ENCODE measurements at regions not wholly inside any gene's neighbourhood (a gene's known extent, or its start where the extent isn't known, plus 50 kb on each side); places are given as distances from the start of the nearest gene placed in this dataset.

DNA sequence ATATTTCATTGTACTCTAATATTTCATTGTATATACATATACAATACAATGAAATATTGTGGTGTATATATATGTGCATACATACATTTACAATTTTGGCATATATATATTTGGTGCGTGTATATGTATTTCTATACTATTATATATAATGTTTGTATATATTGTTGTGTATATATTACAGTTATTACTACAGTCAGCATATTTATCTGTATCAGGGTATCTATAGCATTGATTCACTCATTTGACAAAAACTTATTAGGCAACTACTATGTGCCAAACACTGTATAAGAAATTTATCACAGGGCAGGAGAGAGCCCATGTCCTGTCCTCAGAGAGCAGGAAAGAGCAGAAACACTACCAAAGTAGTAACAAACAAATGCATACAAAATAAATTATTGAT is 910.6 kb downstream of the QKI start:
- no peak overlapping the region for H3K4me3 ChIP-seq (ENCODE audit: low read depth, low read length)
- DNase-seq (ENCODE audit: low read depth), result no peak
- no peak for TF ChIP-seq CTCF (IDR thresholded peaks at IDR 0.05; ENCODE audit: insufficient read depth, low read depth, low read length, missing control alignments)

GRCh38 chr6:164322533-164322932 is 908.0 kb downstream of the QKI start:
- DNase-seq (ENCODE audit: low read depth), result no peak
- no peak overlapping the region for H3K4me3 ChIP-seq (ENCODE audit: low read depth, low read length)
- no peak for TF ChIP-seq CTCF (IDR thresholded peaks at IDR 0.05; ENCODE audit: insufficient read depth, low read depth, low read length, missing control alignments)

DNA sequence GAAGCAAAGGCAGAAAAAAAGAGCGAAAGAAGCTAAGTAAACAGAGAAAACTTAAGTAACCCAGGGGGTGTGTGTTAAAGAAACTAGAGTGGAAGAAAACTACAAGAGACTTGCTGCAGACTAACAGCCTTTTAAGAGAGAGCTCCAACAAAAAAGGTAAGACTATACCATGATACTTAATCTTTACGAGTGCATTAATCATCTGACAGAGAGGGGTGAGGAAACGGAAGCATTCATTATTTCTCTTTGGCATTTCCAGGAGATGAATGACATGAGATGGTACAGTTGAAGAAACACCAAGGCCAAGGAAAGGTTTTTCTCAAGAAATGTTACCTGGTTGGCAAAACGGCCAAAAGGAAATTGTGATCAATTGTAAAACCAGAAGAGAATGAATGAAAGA is 906.8 kb downstream of the QKI start:
- H3K4me3 ChIP-seq (ENCODE audit: low read depth, low read length), result no peak overlapping the region
- no peak for DNase-seq (ENCODE audit: low read depth)
- TF ChIP-seq CTCF (IDR thresholded peaks at IDR 0.05; ENCODE audit: insufficient read depth, low read depth, low read length, missing control alignments), result no peak

DNA sequence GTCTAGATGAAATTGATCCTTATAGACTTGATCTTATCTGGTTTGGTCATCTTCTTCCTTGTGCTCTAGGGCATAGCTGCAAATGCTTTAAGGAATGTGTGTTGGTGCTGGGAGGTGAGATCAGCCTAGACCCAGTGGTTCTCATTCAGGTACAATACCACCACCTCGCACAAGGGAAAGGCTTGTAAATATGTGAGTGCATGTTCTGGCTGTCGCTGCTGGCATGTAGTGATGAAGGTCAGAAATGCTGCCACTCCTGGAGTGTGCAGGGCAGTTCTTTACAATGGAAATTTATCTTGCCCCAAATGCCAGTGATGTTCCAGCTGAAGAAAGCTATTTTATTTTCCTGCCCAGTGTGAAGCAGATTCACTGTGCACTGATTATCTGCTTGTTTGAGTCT is 900.9 kb downstream of the QKI start:
- TF ChIP-seq CTCF (IDR thresholded peaks at IDR 0.05; ENCODE audit: insufficient read depth, low read depth, low read length, missing control alignments), result no peak
- H3K4me3 ChIP-seq (ENCODE audit: low read depth, low read length), result no peak overlapping the region
- no peak for DNase-seq (ENCODE audit: low read depth)

- no peak for TF ChIP-seq CTCF (IDR thresholded peaks at IDR 0.05; ENCODE audit: insufficient read depth, low read depth, low read length, missing control alignments)
- H3K4me3 ChIP-seq (ENCODE audit: low read depth, low read length), result no peak overlapping the region
- no peak for DNase-seq (ENCODE audit: low read depth)
Observed at GRCh38 chr6:164308339-164308738, 893.8 kb downstream of the QKI start.

DNA sequence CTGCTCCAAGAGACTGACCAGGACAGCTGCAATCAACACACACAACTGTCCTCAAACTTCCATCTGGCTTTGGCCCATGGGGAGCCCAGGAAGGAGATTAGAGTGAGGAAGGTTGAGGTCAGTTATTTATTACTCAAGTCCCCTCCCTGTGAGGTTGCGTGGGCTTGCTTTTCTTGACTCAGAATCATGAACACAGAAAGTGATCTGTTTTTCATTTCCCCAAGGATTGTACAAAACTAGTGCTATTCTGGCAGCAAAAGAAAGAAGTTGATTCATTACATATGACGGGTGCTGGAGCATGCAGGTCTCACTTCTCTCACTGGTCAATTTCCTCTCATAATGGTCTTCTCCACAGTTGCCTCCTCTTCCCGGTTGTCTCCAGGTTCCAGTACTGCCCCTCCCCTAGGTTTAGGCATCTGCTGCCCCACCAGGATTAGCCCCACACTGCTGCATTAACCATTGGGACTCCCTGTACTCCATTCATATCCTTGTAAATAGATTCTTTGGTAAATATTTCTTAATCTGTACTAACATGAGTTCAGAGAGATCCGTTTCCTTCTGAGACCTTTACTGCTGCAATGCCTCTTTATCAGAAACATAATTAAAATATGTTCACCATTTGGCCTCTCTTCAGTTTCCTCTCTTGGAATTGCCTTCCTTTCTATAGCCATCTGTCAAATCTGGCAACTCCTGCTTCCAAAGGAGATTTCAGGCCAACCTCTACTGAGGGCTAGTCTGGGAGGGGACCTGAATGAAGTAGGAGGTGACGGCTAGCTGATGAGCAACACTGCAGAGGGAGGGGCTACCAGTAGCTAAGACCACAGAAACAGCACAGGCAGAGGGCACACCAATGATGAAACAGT is 888.8 kb downstream of the QKI start:
- TF ChIP-seq CTCF (IDR thresholded peaks at IDR 0.05; ENCODE audit: insufficient read depth, low read depth, low read length, missing control alignments), result no peak
- peak; percentile 1 for DNase-seq (ENCODE audit: low read depth)
- H3K4me3 ChIP-seq (ENCODE audit: low read depth, low read length), result no peak overlapping the region

DNA sequence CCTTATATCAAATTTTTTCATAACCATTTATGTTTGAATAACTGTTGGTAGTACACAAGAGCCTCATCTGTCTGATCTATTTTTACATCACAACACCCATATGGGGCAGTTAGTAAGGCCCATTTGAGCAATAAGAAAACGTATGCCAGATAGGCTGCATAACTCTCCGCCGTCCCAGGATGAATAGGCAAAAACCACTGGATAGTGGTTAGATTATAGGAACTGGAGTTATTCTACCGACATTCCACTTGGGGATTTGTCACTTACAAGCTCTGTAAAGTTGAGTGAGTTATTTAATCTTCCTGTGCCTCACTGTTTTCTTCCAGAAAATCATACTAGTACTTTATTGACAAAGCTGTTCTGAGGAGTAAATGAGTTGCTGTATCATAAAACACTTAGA is 881.9 kb downstream of the QKI start:
- TF ChIP-seq CTCF (IDR thresholded peaks at IDR 0.05; ENCODE audit: insufficient read depth, low read depth, low read length, missing control alignments), result no peak
- H3K4me3 ChIP-seq (ENCODE audit: low read depth, low read length), result no peak overlapping the region
- DNase-seq (ENCODE audit: low read depth), result no peak
